GM12891 (cell line): ENCODE measurements at regions not wholly inside any gene's neighbourhood (a gene's known extent, or its start where the extent isn't known, plus 50 kb on each side); places are given as distances from the start of the nearest gene placed in this dataset.

ENCODE experiments used
- PAX5 ChIP-seq: IDR thresholded peaks from 2 replicates; pipeline ENCODE4 v1.6.1; 2011; ENCODE audit warnings: low read length, moderate library complexity, mild to moderate bottlenecking; ENCODE audit not compliant: insufficient read depth, severe bottlenecking
- POLR2A ChIP-seq: IDR thresholded peaks from 2 replicates; pipeline ENCODE4 v1.6.1; 2011; ENCODE audit warnings: low read depth, low read length, control low read depth
- POLR2AphosphoS5 ChIP-seq: IDR thresholded peaks from 2 replicates; pipeline ENCODE4 v1.6.1; 2011; ENCODE audit warnings: low read depth, low read length, control low read depth
- SPI1 ChIP-seq: IDR thresholded peaks from 2 replicates; pipeline ENCODE4 v1.6.1; 2011; ENCODE audit warnings: low read depth, low read length, control low read depth
- TAF1 ChIP-seq: IDR thresholded peaks from 2 replicates; pipeline ENCODE4 v1.6.1; 2011; ENCODE audit warnings: low read depth, low read length, control low read depth

- TF ChIP-seq TAF1, result no peak
- TF ChIP-seq POLR2A, result no peak
- TF ChIP-seq PAX5, result no peak
- TF ChIP-seq POLR2AphosphoS5, result no peak
- TF ChIP-seq SPI1, result no peak
Measured at GRCh38 chr4:176533159-176533558, 213.4 kb downstream of the SPCS3 start.
